ENCODE measurements at regions not wholly inside any gene's neighbourhood (a gene's known extent, or its start where the extent isn't known, plus 50 kb on each side); places are given as distances from the start of the nearest gene placed in this dataset.

DNA sequence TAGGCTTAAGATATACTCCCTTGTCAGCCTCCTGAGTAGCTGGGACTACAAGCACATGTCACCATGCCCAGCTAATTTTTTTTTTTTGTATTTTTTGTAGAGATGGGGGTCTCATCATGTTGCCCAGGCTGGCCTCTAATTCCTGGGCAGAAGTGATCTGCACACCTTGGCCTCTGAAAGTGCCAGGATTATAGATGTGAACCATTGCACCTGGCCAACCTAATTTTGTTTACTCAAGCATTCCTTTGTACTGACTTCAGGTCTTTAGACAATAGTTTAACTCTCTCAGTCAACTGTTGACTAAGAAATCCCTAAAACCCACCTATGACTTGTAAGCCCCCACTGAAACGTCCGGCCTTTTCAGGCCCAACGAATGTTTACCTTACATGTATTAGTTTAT lies 628.3 kb upstream of the CDH8 start (continued):
- TF ChIP-seq E4F1 (IDR thresholded peaks at IDR 0.05; ENCODE audit: borderline replicate concordance, partially characterized antibody) (no peak), CHD2 (IDR thresholded peaks at IDR 0.05; ENCODE audit: borderline replicate concordance, low read depth, low read length) (no peak), FOXM1 (IDR thresholded peaks at IDR 0.05; ENCODE audit: low read depth, low read length) (no peak), TAF1 (IDR thresholded peaks at IDR 0.05; ENCODE audit: borderline replicate concordance, low read depth, low read length) (no peak), CHD4 (IDR thresholded peaks at IDR 0.05) (no peak), RFX5 (IDR thresholded peaks at IDR 0.05; ENCODE audit: low read depth, low read length) (no peak), ZBTB40 (IDR thresholded peaks at IDR 0.05; ENCODE audit: borderline replicate concordance) (no peak), NR2C2 (IDR thresholded peaks at IDR 0.05; ENCODE audit: borderline replicate concordance, control insufficient read depth, insufficient read length, low read depth) (no peak), PAX5 (IDR thresholded peaks at IDR 0.05; ENCODE audit: borderline replicate concordance, low read depth, low read length) (no peak), EZH2 (IDR thresholded peaks at IDR 0.05; ENCODE audit: borderline replicate concordance, control insufficient read depth, low read depth, low read length) (no peak), FOXK2 (IDR thresholded peaks at IDR 0.05) (no peak), ZZZ3 (IDR thresholded peaks at IDR 0.05; ENCODE audit: control insufficient read depth, insufficient read length, low read depth) (no peak), IKZF1 (conservative IDR thresholded peaks at IDR 0.05) (no peak)
